Heart left ventricle (tissue), 13 donors: ENCODE measurements at regions not wholly inside any gene's neighbourhood (a gene's known extent, or its start where the extent isn't known, plus 50 kb on each side); places are given as distances from the start of the nearest gene placed in this dataset.

Source experiments
- CTCF ChIP-seq, 12 donors: fragments of 200-600 bp; sonication (generic) in 4 of 12; IDR thresholded peaks; one replicate each; pipeline versions ENCODE4 v1.5.0 to v1.8.0; 2018 to 2022; ENCODE audit warnings: antibody characterized with exemption in 12 of 12, mild to moderate bottlenecking in 5 of 12
- POLR2A ChIP-seq, 2 donors: fragments of 450-650 bp; IDR thresholded peaks; one replicate each; pipeline ENCODE4 v1.6.1; 2017; ENCODE audit warnings: antibody characterized with exemption in 2 of 2, mild to moderate bottlenecking in 2 of 2, moderate library complexity in 2 of 2
- donor health status: ischemic (EF 13 %, LVEDD 7.1; RV severe dilation, severe dysfunction).
- donor health status: DM: no; HTN: yes; CAD: no.
- donor health status: DM: no; HTN: no; CAD: no.
- donor health status: ischemic (EF 25% LVEDD 6.9; RV normal size, moderate dysfunction).
- donor health status: ischemic (EF 25% LVEDD 5.7; RV mildly dilated, moderate dysfunction).
- donor health status: ischemic (EF 35%, LVEDD 5.7; RV mildly dilated, moderate dysfunction).
- donor health status: nonischemic (EF 11% LVEDD 7.7; RV severe dilation, severe dysfunction).
- donor health status: DM: yes; HTN: yes; CAD: no.
- donor health status: PGD.
- donor health status: ischemic (EF 29% LVEDD 5.4; RV normal size, mild dysfunction).
- donor health status: nonischemic (EF 23%, LVEDD 6.1; RV moderate dilation, normal function).

GRCh38 chr2:78913257-78913656, 112.2 kb upstream of the REG3G start:
- TF ChIP-seq POLR2A (IDR thresholded peaks at IDR 0.05) (no peak), CTCF (IDR thresholded peaks at IDR 0.05) (no peak)
